ENCODE measurements at regions not wholly inside any gene's neighbourhood (a gene's known extent, or its start where the extent isn't known, plus 50 kb on each side); places are given as distances from the start of the nearest gene placed in this dataset.

GRCh38 chr4:151908734-151909497 lies 148.1 kb upstream of the GATB start:
- H3K36me3 ChIP-seq: no peaks in the 10 kb centered on the region
- H3K4me1 ChIP-seq: peaks cover 0 to 6% (median 0%) of the 10 kb centered on the region in 6 donors
- H3K27me3 ChIP-seq (replicated peaks in 1 of 7): no peaks in the 10 kb centered on the region
- intact Hi-C loops (cut with DNase I; ENCODE audit: low total_unique reads): no loop called here
- TF ChIP-seq POLR2A (IDR thresholded peaks at IDR 0.05): no peak
- TF ChIP-seq CTCF (IDR thresholded peaks at IDR 0.05 in 8 of 11, conservative IDR thresholded peaks at IDR 0.05 in 3 of 11): no peak
- no peak for TF ChIP-seq POLR2AphosphoS5 (IDR thresholded peaks at IDR 0.05)
- no peak overlapping the region for H3K4me3 ChIP-seq
- no peak for DNase-seq
- peaks cover 0 to 11% (median 0%) of the 10 kb centered on the region in 8 donors for H3K9me3 ChIP-seq
- H3K27ac ChIP-seq: no peak overlapping the region
- 75 to 89% (median 84%) methylated on average over 4 of the region's 4 CpGs for WGBS, 5 donors

GRCh38 chr4:151908201-151908600 lies 147.4 kb upstream of the GATB start:
- no peaks in the 10 kb centered on the region for H3K27me3 ChIP-seq (replicated peaks in 1 of 7)
- intact Hi-C loops (cut with DNase I; ENCODE audit: low total_unique reads): no loop called here
- peaks cover 0 to 18% (median 5%) of the 10 kb centered on the region in 8 donors for H3K9me3 ChIP-seq
- H3K36me3 ChIP-seq: no peaks in the 10 kb centered on the region
- H3K4me1 ChIP-seq: peaks cover 0 to 6% (median 0%) of the 10 kb centered on the region in 6 donors
- TF ChIP-seq POLR2A (IDR thresholded peaks at IDR 0.05): no peak
- TF ChIP-seq CTCF (IDR thresholded peaks at IDR 0.05 in 8 of 11, conservative IDR thresholded peaks at IDR 0.05 in 3 of 11): no peak
- no peak for TF ChIP-seq POLR2AphosphoS5 (IDR thresholded peaks at IDR 0.05)
- H3K4me3 ChIP-seq: no peak overlapping the region
- no peak for DNase-seq
- WGBS, 5 donors: 69 to 77% (median 74%) methylated on average over 3 of the region's 3 CpGs
- no peak overlapping the region for H3K27ac ChIP-seq

GRCh38 chr4:151906438-151906837 lies 145.6 kb upstream of the GATB start:
- DNase-seq: no peak
- no peaks in the 10 kb centered on the region for H3K36me3 ChIP-seq
- no peak overlapping the region for H3K27ac ChIP-seq
- no peak overlapping the region for H3K4me3 ChIP-seq
- TF ChIP-seq POLR2AphosphoS5 (IDR thresholded peaks at IDR 0.05): no peak
- TF ChIP-seq POLR2A (IDR thresholded peaks at IDR 0.05): no peak
- no peak for TF ChIP-seq CTCF (IDR thresholded peaks at IDR 0.05 in 8 of 11, conservative IDR thresholded peaks at IDR 0.05 in 3 of 11)
- H3K4me1 ChIP-seq: peaks cover 0 to 6% (median 0%) of the 10 kb centered on the region in 6 donors
- peaks cover 0 to 36% (median 22%) of the 10 kb centered on the region in 8 donors for H3K9me3 ChIP-seq
- WGBS, 5 donors: 49 to 80% (median 57%) methylated on average over 4 of the region's 4 CpGs
- H3K27me3 ChIP-seq (replicated peaks in 1 of 7): no peaks in the 10 kb centered on the region
- intact Hi-C loops (cut with DNase I; ENCODE audit: low total_unique reads): no loop called here

GRCh38 chr4:151905197-151905596 lies 144.4 kb upstream of the GATB start:
- 36 to 52% (median 39%) methylated on average over 1 of the region's 1 CpG for WGBS, 5 donors
- DNase-seq: no peak
- intact Hi-C loops (cut with DNase I; ENCODE audit: low total_unique reads): no loop called here
- no peaks in the 10 kb centered on the region for H3K27me3 ChIP-seq (replicated peaks in 1 of 7)
- peaks cover 0 to 6% (median 0%) of the 10 kb centered on the region in 6 donors for H3K4me1 ChIP-seq
- H3K27ac ChIP-seq: no peak overlapping the region
- no peak overlapping the region for H3K4me3 ChIP-seq
- peaks cover 0 to 47% (median 32%) of the 10 kb centered on the region in 8 donors for H3K9me3 ChIP-seq
- no peaks in the 10 kb centered on the region for H3K36me3 ChIP-seq
- TF ChIP-seq CTCF (IDR thresholded peaks at IDR 0.05 in 8 of 11, conservative IDR thresholded peaks at IDR 0.05 in 3 of 11) (no peak), POLR2AphosphoS5 (IDR thresholded peaks at IDR 0.05) (no peak), POLR2A (IDR thresholded peaks at IDR 0.05) (no peak)
